HL-60 (cell line): ENCODE measurements at regions not wholly inside any gene's neighbourhood (a gene's known extent, or its start where the extent isn't known, plus 50 kb on each side); places are given as distances from the start of the nearest gene placed in this dataset.

Experiments used
- GABPA ChIP-seq: IDR thresholded peaks from 2 replicates; pipeline ENCODE4 v1.6.1; 2012; ENCODE audit warnings: low read depth
- POLR2AphosphoS5 ChIP-seq: IDR thresholded peaks from 2 replicates; pipeline ENCODE4 v1.6.1; 2012; ENCODE audit warnings: low read depth
- REST ChIP-seq: IDR thresholded peaks from 2 replicates; pipeline ENCODE4 v1.6.1; 2012; ENCODE audit warnings: low read depth; ENCODE audit not compliant: insufficient replicate concordance
- TF ChIP-seq, protein P1 (sequence below): IDR thresholded peaks from one replicate; pipeline ENCODE4 v1.5.1; 2011; ENCODE audit warnings: low read length, control low read depth, inconsistent platforms; ENCODE audit not compliant: insufficient read depth

DNA sequence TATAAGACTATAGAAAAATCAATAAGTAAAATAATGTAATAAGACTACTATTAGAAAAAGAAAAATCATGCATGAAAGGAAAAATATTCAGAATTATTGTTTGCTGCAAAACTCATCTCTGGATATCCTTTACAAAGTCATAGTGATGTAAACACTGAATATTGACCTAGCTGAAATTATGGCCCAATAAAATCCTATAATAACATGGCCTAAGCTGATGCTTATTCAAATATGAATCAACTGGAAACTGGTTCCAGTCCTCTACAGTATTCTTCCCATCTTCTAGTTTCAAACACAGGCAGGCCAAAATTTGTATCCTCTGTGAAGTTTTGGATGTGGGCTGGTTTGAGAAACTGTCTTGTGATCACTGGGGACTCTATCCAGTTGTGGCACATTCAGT lies 134.5 kb downstream of the CNTN3 start:
- TF ChIP-seq, protein P1, sequence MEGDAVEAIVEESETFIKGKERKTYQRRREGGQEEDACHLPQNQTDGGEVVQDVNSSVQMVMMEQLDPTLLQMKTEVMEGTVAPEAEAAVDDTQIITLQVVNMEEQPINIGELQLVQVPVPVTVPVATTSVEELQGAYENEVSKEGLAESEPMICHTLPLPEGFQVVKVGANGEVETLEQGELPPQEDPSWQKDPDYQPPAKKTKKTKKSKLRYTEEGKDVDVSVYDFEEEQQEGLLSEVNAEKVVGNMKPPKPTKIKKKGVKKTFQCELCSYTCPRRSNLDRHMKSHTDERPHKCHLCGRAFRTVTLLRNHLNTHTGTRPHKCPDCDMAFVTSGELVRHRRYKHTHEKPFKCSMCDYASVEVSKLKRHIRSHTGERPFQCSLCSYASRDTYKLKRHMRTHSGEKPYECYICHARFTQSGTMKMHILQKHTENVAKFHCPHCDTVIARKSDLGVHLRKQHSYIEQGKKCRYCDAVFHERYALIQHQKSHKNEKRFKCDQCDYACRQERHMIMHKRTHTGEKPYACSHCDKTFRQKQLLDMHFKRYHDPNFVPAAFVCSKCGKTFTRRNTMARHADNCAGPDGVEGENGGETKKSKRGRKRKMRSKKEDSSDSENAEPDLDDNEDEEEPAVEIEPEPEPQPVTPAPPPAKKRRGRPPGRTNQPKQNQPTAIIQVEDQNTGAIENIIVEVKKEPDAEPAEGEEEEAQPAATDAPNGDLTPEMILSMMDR = no peak
- no peak for TF ChIP-seq GABPA
- TF ChIP-seq POLR2AphosphoS5 = no peak
- TF ChIP-seq REST = no peak
